ENCODE measurements at regions not wholly inside any gene's neighbourhood (a gene's known extent, or its start where the extent isn't known, plus 50 kb on each side); places are given as distances from the start of the nearest gene placed in this dataset.

DNA sequence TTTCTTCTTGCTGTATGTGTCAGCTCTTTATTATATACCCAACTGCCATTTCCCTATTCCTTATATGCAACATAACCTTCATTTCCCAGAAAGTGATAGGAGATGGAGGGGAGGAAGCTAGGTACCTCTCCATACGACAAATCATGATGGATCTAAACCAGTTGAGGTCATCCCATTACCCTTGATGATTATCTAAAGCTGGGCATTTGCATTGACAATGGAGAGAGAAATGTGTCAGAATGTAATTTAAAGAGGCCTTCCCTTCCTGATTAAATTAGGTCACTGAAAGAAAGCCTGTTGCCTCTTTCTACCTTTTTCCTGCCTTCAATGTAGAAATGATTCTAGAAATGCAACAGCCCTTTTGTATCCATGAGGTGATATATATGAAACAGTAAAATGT is 81.9 kb downstream of the SUCNR1 start:
- Histone ChIP-seq H3K27ac (no peak overlapping the region), H3K36me3 (no peaks in the 10 kb centered on the region), H3K4me1 (no peaks in the 10 kb centered on the region), H3K4me3 (no peak overlapping the region), H3K27me3 (no peaks in the 10 kb centered on the region), H3K9me3 (no peaks in the 10 kb centered on the region)
- intact Hi-C loops (cut with DNase I) = no loop called here
- ATAC-seq (no peak), DNase-seq (no peak)
- TF ChIP-seq, protein P1, sequence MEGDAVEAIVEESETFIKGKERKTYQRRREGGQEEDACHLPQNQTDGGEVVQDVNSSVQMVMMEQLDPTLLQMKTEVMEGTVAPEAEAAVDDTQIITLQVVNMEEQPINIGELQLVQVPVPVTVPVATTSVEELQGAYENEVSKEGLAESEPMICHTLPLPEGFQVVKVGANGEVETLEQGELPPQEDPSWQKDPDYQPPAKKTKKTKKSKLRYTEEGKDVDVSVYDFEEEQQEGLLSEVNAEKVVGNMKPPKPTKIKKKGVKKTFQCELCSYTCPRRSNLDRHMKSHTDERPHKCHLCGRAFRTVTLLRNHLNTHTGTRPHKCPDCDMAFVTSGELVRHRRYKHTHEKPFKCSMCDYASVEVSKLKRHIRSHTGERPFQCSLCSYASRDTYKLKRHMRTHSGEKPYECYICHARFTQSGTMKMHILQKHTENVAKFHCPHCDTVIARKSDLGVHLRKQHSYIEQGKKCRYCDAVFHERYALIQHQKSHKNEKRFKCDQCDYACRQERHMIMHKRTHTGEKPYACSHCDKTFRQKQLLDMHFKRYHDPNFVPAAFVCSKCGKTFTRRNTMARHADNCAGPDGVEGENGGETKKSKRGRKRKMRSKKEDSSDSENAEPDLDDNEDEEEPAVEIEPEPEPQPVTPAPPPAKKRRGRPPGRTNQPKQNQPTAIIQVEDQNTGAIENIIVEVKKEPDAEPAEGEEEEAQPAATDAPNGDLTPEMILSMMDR (IDR thresholded peaks at IDR 0.05) = no peak

DNA sequence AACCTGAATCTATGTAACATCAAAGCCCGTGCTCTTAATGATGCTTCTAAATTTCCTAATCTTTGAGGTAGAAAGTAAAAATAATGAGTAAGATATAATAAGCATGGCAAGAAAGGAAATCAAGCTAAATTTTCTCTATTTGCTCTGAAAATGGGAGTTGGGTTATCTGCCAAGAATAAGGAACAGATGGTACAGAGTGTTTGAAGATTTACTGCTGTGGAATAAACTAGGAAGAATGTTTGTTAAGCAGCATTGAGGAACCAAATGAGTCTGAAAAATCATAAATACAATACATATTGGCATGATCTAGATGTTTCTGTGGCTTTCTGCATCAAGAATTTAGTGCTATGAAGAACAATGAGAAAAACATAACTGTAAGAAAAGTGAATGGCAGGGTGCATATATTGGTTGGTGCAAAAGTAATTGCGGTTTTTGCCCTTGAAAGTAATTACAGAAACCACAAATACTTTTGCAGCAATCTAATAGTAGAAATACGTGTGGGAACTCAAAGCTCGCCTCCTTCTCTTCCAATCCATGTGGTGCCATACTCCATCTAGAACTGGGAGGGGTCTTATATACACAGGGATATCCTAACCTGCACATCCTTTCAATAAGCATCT is 87.6 kb downstream of the SUCNR1 start:
- Histone ChIP-seq H3K4me3 (no peak overlapping the region), H3K4me1 (no peaks in the 10 kb centered on the region), H3K27ac (no peak overlapping the region), H3K27me3 (no peaks in the 10 kb centered on the region), H3K9me3 (no peaks in the 10 kb centered on the region), H3K36me3 (no peaks in the 10 kb centered on the region)
- intact Hi-C loops (cut with DNase I) = no loop called here
- no peak for DNase-seq
- TF ChIP-seq, protein P1 (IDR thresholded peaks at IDR 0.05) = no peak
- no peak for ATAC-seq

DNA sequence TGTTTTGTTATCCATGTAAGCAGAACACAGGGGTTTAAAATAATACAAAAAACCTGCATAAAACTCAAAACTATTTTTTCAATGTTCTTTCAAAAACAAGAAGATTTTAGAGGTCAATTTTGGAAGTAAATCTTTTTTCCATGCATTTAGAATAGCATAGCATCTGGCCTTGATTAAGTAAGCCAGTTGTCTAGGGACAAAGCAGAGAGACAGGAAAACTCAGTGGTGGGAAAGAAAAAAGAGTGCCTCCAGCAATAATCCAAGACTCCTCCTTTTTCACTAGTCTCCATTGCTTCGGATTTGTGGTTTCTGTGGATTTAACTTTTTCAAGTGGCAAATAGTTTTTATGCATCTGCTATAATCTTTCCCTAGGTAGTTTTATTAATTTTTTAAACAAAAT is 88.9 kb downstream of the SUCNR1 start:
- intact Hi-C loops (cut with DNase I) = no loop called here
- Histone ChIP-seq H3K9me3 (no peaks in the 10 kb centered on the region), H3K27me3 (no peaks in the 10 kb centered on the region), H3K27ac (no peak overlapping the region), H3K4me1 (no peaks in the 10 kb centered on the region), H3K36me3 (no peaks in the 10 kb centered on the region), H3K4me3 (no peak overlapping the region)
- ATAC-seq = no peak
- TF ChIP-seq, protein P1 (IDR thresholded peaks at IDR 0.05) = no peak
- no peak for DNase-seq

DNA sequence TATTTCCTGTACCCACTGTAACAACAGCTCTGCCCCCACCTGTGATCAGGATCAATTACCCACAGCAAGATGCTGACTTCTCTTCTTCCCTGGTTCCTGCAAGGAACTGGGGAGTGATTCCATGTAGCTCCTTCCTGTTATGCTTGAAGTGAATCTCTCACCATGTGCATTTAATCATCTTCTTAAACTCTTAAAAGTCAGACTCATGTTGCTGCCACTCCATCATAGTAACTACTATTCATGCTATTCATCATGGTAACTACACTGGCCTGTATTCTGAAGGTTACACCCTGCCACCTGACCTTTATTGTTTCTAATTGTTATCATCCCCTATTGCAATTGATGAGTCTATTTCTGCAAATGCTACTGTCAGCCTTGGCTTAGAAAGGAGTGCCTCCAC is 89.5 kb downstream of the SUCNR1 start:
- Histone ChIP-seq H3K4me3 (no peak overlapping the region), H3K27me3 (no peaks in the 10 kb centered on the region), H3K27ac (no peak overlapping the region), H3K4me1 (no peaks in the 10 kb centered on the region), H3K36me3 (no peaks in the 10 kb centered on the region), H3K9me3 (no peaks in the 10 kb centered on the region)
- intact Hi-C loops (cut with DNase I) = no loop called here
- TF ChIP-seq, protein P1 (IDR thresholded peaks at IDR 0.05) = no peak
- DNase-seq (no peak), ATAC-seq (no peak)

DNA sequence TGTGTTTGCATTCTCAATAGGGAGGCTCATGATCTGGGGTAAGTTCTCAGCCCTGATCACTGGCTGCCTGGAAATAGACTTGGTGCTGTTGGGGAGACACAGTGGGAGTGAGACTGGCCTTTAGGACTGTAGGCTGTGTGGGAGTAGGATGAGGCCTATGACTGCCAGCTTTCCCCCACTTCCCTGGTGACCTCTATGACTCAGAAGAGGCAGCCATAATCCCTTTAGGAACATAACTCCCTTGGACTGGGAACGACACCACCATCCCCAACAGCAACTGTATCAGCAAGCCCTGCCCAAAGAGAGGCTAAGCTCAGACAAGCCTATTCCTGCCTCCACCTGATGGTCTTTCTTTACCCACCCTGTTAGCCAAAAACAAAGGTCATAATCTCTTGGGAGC is 91.3 kb downstream of the SUCNR1 start:
- Histone ChIP-seq H3K27me3 (no peaks in the 10 kb centered on the region), H3K36me3 (no peaks in the 10 kb centered on the region), H3K9me3 (no peaks in the 10 kb centered on the region), H3K4me1 (no peaks in the 10 kb centered on the region), H3K4me3 (no peak overlapping the region), H3K27ac (no peak overlapping the region)
- TF ChIP-seq, protein P1 (IDR thresholded peaks at IDR 0.05) = no peak
- intact Hi-C loops (cut with DNase I) = no loop called here
- ATAC-seq (no peak), DNase-seq (no peak)

Measured in upper lobe of right lung (tissue), 1 donor.